IMR-90 (cell line): ENCODE measurements at regions not wholly inside any gene's neighbourhood (a gene's known extent, or its start where the extent isn't known, plus 50 kb on each side); places are given as distances from the start of the nearest gene placed in this dataset.

Source experiments
- CTCF ChIP-seq: conservative IDR thresholded peaks from 2 replicates; pipeline ENCODE4 v1.5.1; 2012; ENCODE audit warnings: mild to moderate bottlenecking, low read depth, low read length, improper control_type of control experiment
- MXI1 ChIP-seq: IDR thresholded peaks from 2 replicates; pipeline ENCODE4 v1.6.1; 2012; ENCODE audit warnings: low read depth, mild to moderate bottlenecking, low read length, moderate library complexity, borderline replicate concordance
- POLR2A ChIP-seq: IDR thresholded peaks from 2 replicates; pipeline ENCODE4 v1.6.1; 2012; ENCODE audit warnings: mild to moderate bottlenecking, low read depth, low read length
- RFX5 ChIP-seq: IDR thresholded peaks from 2 replicates; pipeline ENCODE4 v1.8.0; 2012; ENCODE audit warnings: low read depth, mild to moderate bottlenecking, low read length, moderate library complexity

DNA sequence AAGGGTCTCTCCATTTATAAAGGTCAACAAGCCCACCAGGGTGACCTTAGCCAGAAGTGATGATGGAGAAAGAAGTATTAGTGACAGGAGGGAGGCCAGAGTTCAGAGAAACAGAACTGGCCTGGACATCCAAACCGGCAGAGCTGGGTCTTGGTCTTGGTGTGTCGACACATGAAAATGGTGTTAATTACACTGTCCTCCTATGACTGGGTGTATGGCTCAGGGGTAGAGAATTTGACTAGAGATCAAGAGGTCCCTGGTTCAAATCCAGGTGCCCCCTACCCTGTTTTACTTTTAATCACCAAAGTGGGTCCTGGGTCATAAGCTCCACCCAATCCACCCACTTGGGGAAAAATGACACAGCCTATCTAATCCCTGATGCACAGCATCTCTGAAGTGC lies 110.6 kb upstream of the ZNF746 start:
- TF ChIP-seq CTCF (no peak), POLR2A (no peak), RFX5 (no peak), MXI1 (no peak)
